Left lung (tissue), 4 donors: ENCODE measurements at regions not wholly inside any gene's neighbourhood (a gene's known extent, or its start where the extent isn't known, plus 50 kb on each side); places are given as distances from the start of the nearest gene placed in this dataset.

Source experiments
- ATAC-seq: fragments of 200-7000 bp; cut with Tn5 transposase; one replicate; pipeline ENCODE4 v1.9.1; 2020; ENCODE audit warnings: moderate library complexity
- DNase-seq, 4 donors: peaks; one replicate each; pipeline ENCODE4 v3.0.0-alpha.2; 2013 to 2020
- H3K27ac ChIP-seq, 2 donors: fragments of 200-600 bp; sonication (generic) in 1 of 2; one replicate each; pipeline versions ENCODE4 v1.5.0 to v1.8.0; 2020 to 2021
- H3K27me3 ChIP-seq, 2 donors: fragments of 200-600 bp; sonication (generic) in 1 of 2; one replicate each; pipeline versions ENCODE4 v1.5.0 to v1.8.0; 2020 to 2021
- H3K36me3 ChIP-seq, 2 donors: fragments of 200-600 bp; sonication (generic) in 1 of 2; one replicate each; pipeline versions ENCODE4 v1.5.0 to v1.8.0; 2020 to 2021
- H3K4me1 ChIP-seq, 2 donors: fragments of 200-600 bp; one replicate each; pipeline ENCODE4 v1.8.0; 2021
- H3K4me3 ChIP-seq, 2 donors: fragments of 200-600 bp; sonication (generic) in 1 of 2; one replicate each; pipeline versions ENCODE4 v1.5.0 to v1.8.0; 2020 to 2021; ENCODE audit warnings: mild to moderate bottlenecking in 1 of 2
- H3K9me3 ChIP-seq, 2 donors: fragments of 200-600 bp; sonication (generic) in 1 of 2; one replicate each; pipeline versions ENCODE4 v1.5.0 to v1.8.0; 2020 to 2021
- CTCF ChIP-seq, 2 donors: fragments of 200-600 bp; sonication (generic) in 1 of 2; IDR thresholded peaks; one replicate each; pipeline versions ENCODE4 v1.5.0 to v1.8.0; 2021; ENCODE audit warnings: antibody characterized with exemption in 2 of 2
- intact Hi-C, 2 donors: fragments of 100-400 bp; cut with DNase I; formaldehyde crosslinking; loops; one replicate each; pipeline versions ENCODE4 v1.11.2 to v1.14.2; 2022
- donor health status: DM: no; HTN: yes; CAD: no.
- donor health status: DM: no; HTN: no; CAD: no.

GRCh38 chr4:128606173-128606572 is 203.3 kb upstream of the JADE1 start:
- intact Hi-C loops, result no loop called here
- no peaks in the 10 kb centered on the region for H3K36me3 ChIP-seq
- no peak for DNase-seq
- peaks cover 1 to 7% of the 10 kb centered on the region in 2 donors for H3K4me1 ChIP-seq
- no peaks in the 10 kb centered on the region for H3K9me3 ChIP-seq
- no peak for ATAC-seq
- TF ChIP-seq CTCF (IDR thresholded peaks at IDR 0.05), result no peak
- H3K27me3 ChIP-seq, result no peaks in the 10 kb centered on the region
- H3K4me3 ChIP-seq, result no peak overlapping the region
- no peak overlapping the region for H3K27ac ChIP-seq

- DNase-seq, result no peak
- peaks cover 15 to 18% of the 10 kb centered on the region in 2 donors for H3K4me1 ChIP-seq
- H3K9me3 ChIP-seq, result no peaks in the 10 kb centered on the region
- TF ChIP-seq CTCF (IDR thresholded peaks at IDR 0.05), result no peak
- intact Hi-C loops, result no loop called here
- no peak for ATAC-seq
- H3K27me3 ChIP-seq, result no peaks in the 10 kb centered on the region
- H3K27ac ChIP-seq, result no peak overlapping the region
- no peaks in the 10 kb centered on the region for H3K36me3 ChIP-seq
- no peak overlapping the region for H3K4me3 ChIP-seq
These were observed 204.7 kb upstream of the JADE1 start for GRCh38 chr4:128604840-128605239.

- intact Hi-C loops, result no loop called here
- no peak overlapping the region for H3K4me3 ChIP-seq
- no peaks in the 10 kb centered on the region for H3K36me3 ChIP-seq
- no peak for TF ChIP-seq CTCF (IDR thresholded peaks at IDR 0.05)
- no peaks in the 10 kb centered on the region for H3K27me3 ChIP-seq
- H3K9me3 ChIP-seq, result no peaks in the 10 kb centered on the region
- ATAC-seq (no peak), DNase-seq (no peak)
- peaks cover 15 to 18% of the 10 kb centered on the region in 2 donors for H3K4me1 ChIP-seq
- H3K27ac ChIP-seq, result no peak overlapping the region
These were observed 205.3 kb upstream of the JADE1 start for GRCh38 chr4:128604204-128604603.

- Histone ChIP-seq H3K9me3 (no peaks in the 10 kb centered on the region), H3K36me3 (no peaks in the 10 kb centered on the region), H3K27ac (no peak overlapping the region), H3K4me1 (peaks cover 15 to 18% of the 10 kb centered on the region in 2 donors), H3K27me3 (no peaks in the 10 kb centered on the region), H3K4me3 (no peak overlapping the region)
- no peak for TF ChIP-seq CTCF (IDR thresholded peaks at IDR 0.05)
- no peak for DNase-seq
- intact Hi-C loops, result no loop called here
- ATAC-seq, result no peak
These were observed 206.4 kb upstream of the JADE1 start for GRCh38 chr4:128603081-128603480.

GRCh38 chr4:128601991-128602695 is 207.4 kb upstream of the JADE1 start:
- DNase-seq (no peak), ATAC-seq (no peak)
- peaks cover 15 to 18% of the 10 kb centered on the region in 2 donors for H3K4me1 ChIP-seq
- intact Hi-C loops, result no loop called here
- peak overlapping the region in 1 of 2 donors; percentile 39 for H3K27ac ChIP-seq
- no peak for TF ChIP-seq CTCF (IDR thresholded peaks at IDR 0.05)
- H3K36me3 ChIP-seq, result no peaks in the 10 kb centered on the region
- no peaks in the 10 kb centered on the region for H3K9me3 ChIP-seq
- H3K27me3 ChIP-seq, result no peaks in the 10 kb centered on the region
- no peak overlapping the region for H3K4me3 ChIP-seq
